Keratinocyte (primary cell): ENCODE measurements at regions not wholly inside any gene's neighbourhood (a gene's known extent, or its start where the extent isn't known, plus 50 kb on each side); places are given as distances from the start of the nearest gene placed in this dataset.

Experiments used
- DNase-seq: peaks from one replicate; pipeline ENCODE4 v3.0.0-alpha.2; 2011; ENCODE audit warnings: low read depth, missing footprints, low spot score
- FAIRE-seq: peaks from 2 replicates; lab custom pipeline; 2011; peaks lifted over from hg19 to GRCh38; lab: Jason Lieb, UNC
- H2AFZ ChIP-seq: 2 replicates; pipeline ENCODE4 v1.6.0; 2012; ENCODE audit warnings: low read length, control low read depth, inconsistent platforms; ENCODE audit not compliant: control insufficient read depth
- H3K27ac ChIP-seq: 2 replicates; pipeline ENCODE4 v1.5.1; 2011; ENCODE audit warnings: low read length; ENCODE audit not compliant: control insufficient read depth, insufficient read depth
- H3K27me3 ChIP-seq: 3 replicates; pipeline ENCODE4 v1.6.0; 2011; ENCODE audit warnings: low read length; ENCODE audit not compliant: control insufficient read depth, insufficient read depth; ENCODE audit errors: extremely low read depth
- H3K36me3 ChIP-seq, 2 experiments: 2 replicates in 1 of 2; 3 replicates in 1 of 2; pipeline ENCODE4 v1.5.1; 2011; ENCODE audit warnings: low read length in 2 of 2, mild to moderate bottlenecking in 1 of 2; ENCODE audit not compliant: control insufficient read depth in 2 of 2, insufficient read depth in 2 of 2; ENCODE audit errors: extremely low read depth in 1 of 2
- H3K4me1 ChIP-seq: 3 replicates; pipeline ENCODE4 v1.5.1; 2011; ENCODE audit warnings: low read length; ENCODE audit not compliant: control insufficient read depth, insufficient read depth; ENCODE audit errors: extremely low read depth
- H3K4me2 ChIP-seq: 3 replicates; pipeline ENCODE4 v1.6.0; 2011; ENCODE audit warnings: low read depth, low read length; ENCODE audit not compliant: control insufficient read depth, insufficient read depth; ENCODE audit errors: extremely low read depth
- H3K4me3 ChIP-seq, 3 experiments: fragments of 200-600 bp in 1 of 3; sonication (generic) in 1 of 3; 2 replicates in 2 of 3; 3 replicates in 1 of 3; pipeline ENCODE4 v1.5.1; 2011 to 2016; ENCODE audit warnings: low read length in 3 of 3, mild to moderate bottlenecking in 3 of 3, control low read depth in 2 of 3, inconsistent platforms in 1 of 3, low read depth in 1 of 3, mixed read lengths in 1 of 3, mixed run types in 1 of 3, moderate library complexity in 1 of 3; ENCODE audit not compliant: control insufficient read depth in 2 of 3, insufficient read depth in 2 of 3; ENCODE audit errors: extremely low read depth in 1 of 3
- H3K79me2 ChIP-seq: 2 replicates; pipeline ENCODE4 v1.6.0; 2012; ENCODE audit warnings: low read length; ENCODE audit not compliant: control insufficient read depth, insufficient read depth
- H3K9ac ChIP-seq: 3 replicates; pipeline ENCODE4 v1.6.0; 2011; ENCODE audit warnings: low read length; ENCODE audit not compliant: control insufficient read depth, insufficient read depth; ENCODE audit errors: extremely low read depth
- H3K9me1 ChIP-seq: 3 replicates; pipeline ENCODE4 v1.6.0; 2011; ENCODE audit warnings: low read length; ENCODE audit not compliant: control insufficient read depth, insufficient read depth; ENCODE audit errors: extremely low read depth
- H3K9me3 ChIP-seq: 2 replicates; pipeline ENCODE4 v1.5.1; 2012; ENCODE audit warnings: low read depth, low read length; ENCODE audit not compliant: control insufficient read depth
- H4K20me1 ChIP-seq: 3 replicates; pipeline ENCODE4 v1.6.0; 2011; ENCODE audit warnings: low read length; ENCODE audit not compliant: control insufficient read depth, insufficient read depth; ENCODE audit errors: extremely low read depth
- EZH2 ChIP-seq: IDR thresholded peaks from one replicate; pipeline ENCODE4 v1.6.1; 2012; ENCODE audit warnings: inconsistent platforms, mild to moderate bottlenecking, low read length, moderate library complexity
- dilution Hi-C: fragments of 300-500 bp; cut with MboI; formaldehyde crosslinking; loops from one replicate; pipeline ENCODE4 v1.7.0; 2020; ENCODE audit warnings: low sequenced_read_pairs; ENCODE audit not compliant: extremely low pct_ligation_motif_present
- TF ChIP-seq, protein P1 (sequence below), 3 experiments: IDR thresholded peaks in 1 of 3; conservative IDR thresholded peaks in 1 of 3; optimal IDR thresholded peaks in 1 of 3; 2 replicates in 2 of 3; 3 replicates in 1 of 3; pipeline versions ENCODE3 to v1.5.1; 2011; ENCODE audit warnings: low read length in 3 of 3, mild to moderate bottlenecking in 3 of 3, moderate library complexity in 2 of 3, control low read depth in 1 of 3, inconsistent platforms in 1 of 3; ENCODE audit not compliant: insufficient read depth in 2 of 3; ENCODE audit errors: extremely low read depth in 1 of 3

DNA sequence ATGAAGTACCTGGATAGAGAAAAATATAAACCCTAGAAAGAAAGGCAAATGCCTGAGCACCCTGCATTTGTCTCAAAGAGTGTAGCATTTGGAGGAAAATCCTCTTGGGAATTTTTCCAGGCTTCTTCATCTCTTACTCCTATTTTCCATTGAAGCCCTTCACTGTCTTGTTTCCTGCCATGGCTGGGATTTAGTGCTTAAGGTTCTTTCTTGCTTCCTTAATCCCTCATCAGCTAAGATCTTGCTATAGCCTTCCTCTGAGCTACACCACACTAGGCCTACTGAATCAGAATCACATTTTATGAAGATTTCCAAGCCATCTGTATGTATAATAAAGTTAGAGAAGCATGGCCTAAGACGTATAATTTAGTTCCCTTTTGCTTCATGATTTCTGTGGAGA, 97.5 kb upstream of the PHYHIPL start:
- Histone ChIP-seq H3K4me2 (no peak overlapping the region), H2AFZ (no peak overlapping the region), H4K20me1 (no peaks in the 10 kb centered on the region), H3K4me1 (peaks cover 10% of the 10 kb centered on the region), H3K36me3 (no peaks in the 10 kb centered on the region), H3K27me3 (no peaks in the 10 kb centered on the region), H3K9me3 (no peaks in the 10 kb centered on the region), H3K79me2 (no peaks in the 10 kb centered on the region), H3K27ac (no peak overlapping the region), H3K9ac (no peak overlapping the region), H3K4me3 (no peak overlapping the region), H3K9me1 (no peaks in the 10 kb centered on the region)
- TF ChIP-seq, protein P1, sequence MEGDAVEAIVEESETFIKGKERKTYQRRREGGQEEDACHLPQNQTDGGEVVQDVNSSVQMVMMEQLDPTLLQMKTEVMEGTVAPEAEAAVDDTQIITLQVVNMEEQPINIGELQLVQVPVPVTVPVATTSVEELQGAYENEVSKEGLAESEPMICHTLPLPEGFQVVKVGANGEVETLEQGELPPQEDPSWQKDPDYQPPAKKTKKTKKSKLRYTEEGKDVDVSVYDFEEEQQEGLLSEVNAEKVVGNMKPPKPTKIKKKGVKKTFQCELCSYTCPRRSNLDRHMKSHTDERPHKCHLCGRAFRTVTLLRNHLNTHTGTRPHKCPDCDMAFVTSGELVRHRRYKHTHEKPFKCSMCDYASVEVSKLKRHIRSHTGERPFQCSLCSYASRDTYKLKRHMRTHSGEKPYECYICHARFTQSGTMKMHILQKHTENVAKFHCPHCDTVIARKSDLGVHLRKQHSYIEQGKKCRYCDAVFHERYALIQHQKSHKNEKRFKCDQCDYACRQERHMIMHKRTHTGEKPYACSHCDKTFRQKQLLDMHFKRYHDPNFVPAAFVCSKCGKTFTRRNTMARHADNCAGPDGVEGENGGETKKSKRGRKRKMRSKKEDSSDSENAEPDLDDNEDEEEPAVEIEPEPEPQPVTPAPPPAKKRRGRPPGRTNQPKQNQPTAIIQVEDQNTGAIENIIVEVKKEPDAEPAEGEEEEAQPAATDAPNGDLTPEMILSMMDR (optimal IDR thresholded peaks at IDR 0.05 in 1 of 3, IDR thresholded peaks at IDR 0.05 in 1 of 3, conservative IDR thresholded peaks at IDR 0.05 in 1 of 3; ENCODE audit: extremely low read depth in 1 of 3, insufficient read depth in 2 of 3, low read length in 3 of 3), result no peak
- TF ChIP-seq EZH2, result no peak
- FAIRE-seq, result no peak
- dilution Hi-C loops, result no loop called here
- DNase-seq, result no peak

DNA sequence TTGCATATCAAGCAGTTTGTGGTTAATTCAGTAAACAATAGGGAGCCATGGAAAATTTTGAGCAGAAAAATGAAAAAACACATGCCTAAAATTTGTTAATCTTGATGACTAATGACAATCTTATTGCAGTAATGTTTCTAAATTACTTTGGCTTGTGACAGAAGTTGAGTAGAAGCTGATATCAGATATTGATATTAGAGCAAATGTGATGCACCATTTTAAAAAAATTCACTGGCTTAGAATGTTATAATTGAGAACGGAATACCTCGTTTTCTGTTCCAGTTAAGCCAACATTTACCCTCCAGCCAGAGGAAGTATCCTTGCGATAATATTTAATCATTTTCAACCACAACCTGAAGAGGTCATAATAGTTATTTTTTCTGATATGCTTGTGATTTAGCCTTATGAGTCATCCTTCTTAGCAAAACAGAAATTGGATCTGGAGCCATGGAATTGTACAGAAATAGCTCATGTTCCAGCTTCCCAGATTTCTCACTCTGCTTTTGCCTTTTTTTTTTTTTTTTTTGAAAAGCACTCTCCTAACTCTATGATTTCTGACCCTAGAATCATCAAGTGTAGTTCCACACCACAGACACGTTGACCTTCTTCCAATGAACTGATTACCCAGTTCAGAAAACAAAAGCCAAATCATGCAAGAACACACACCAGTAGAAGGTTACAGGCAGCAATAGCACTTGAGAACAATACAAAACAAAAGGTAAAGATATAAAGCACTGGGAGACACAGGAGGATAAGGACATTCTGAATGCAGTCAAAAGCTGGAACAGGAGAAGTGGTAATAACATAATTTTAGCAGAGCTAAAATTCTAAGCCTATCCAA, 96.8 kb upstream of the PHYHIPL start:
- H3K9me1 ChIP-seq, result no peaks in the 10 kb centered on the region
- H3K4me1 ChIP-seq, result peaks cover 10% of the 10 kb centered on the region
- no peak overlapping the region for H3K4me2 ChIP-seq
- H2AFZ ChIP-seq, result no peak overlapping the region
- FAIRE-seq (no peak), DNase-seq (no peak)
- H3K27ac ChIP-seq, result no peak overlapping the region
- H3K9ac ChIP-seq, result no peak overlapping the region
- H3K9me3 ChIP-seq, result no peaks in the 10 kb centered on the region
- no peak overlapping the region for H3K4me3 ChIP-seq
- H3K27me3 ChIP-seq, result no peaks in the 10 kb centered on the region
- H3K79me2 ChIP-seq, result no peaks in the 10 kb centered on the region
- TF ChIP-seq EZH2, result no peak
- TF ChIP-seq, protein P1 (optimal IDR thresholded peaks at IDR 0.05 in 1 of 3, IDR thresholded peaks at IDR 0.05 in 1 of 3, conservative IDR thresholded peaks at IDR 0.05 in 1 of 3; ENCODE audit: extremely low read depth in 1 of 3, insufficient read depth in 2 of 3, low read length in 3 of 3), result no peak
- no peaks in the 10 kb centered on the region for H4K20me1 ChIP-seq
- dilution Hi-C loops, result no loop called here
- H3K36me3 ChIP-seq, result no peaks in the 10 kb centered on the region
